NCI-H187 treated with DMSO at 0.1 percent for 48 hours (cell line): ENCODE measurements at regions not wholly inside any gene's neighbourhood (a gene's known extent, or its start where the extent isn't known, plus 50 kb on each side); places are given as distances from the start of the nearest gene placed in this dataset.

Source experiments
- DNase-seq: peaks from one replicate; lab custom pipeline; 2025; lab: John Stamatoyannopoulos, UW

- DNase-seq, result no peak
These were observed 891.5 kb upstream of the CELF2 start for GRCh38 chr10:10126218-10126617.

GRCh38 chr10:10128387-10128786 lies 889.3 kb upstream of the CELF2 start:
- no peak for DNase-seq

- DNase-seq, result no peak
These were observed 887.0 kb upstream of the CELF2 start for GRCh38 chr10:10130686-10131085.

GRCh38 chr10:10132009-10132408 lies 885.7 kb upstream of the CELF2 start:
- no peak for DNase-seq

GRCh38 chr10:10133281-10133680 lies 884.4 kb upstream of the CELF2 start:
- no peak for DNase-seq

- no peak for DNase-seq
These were observed 879.0 kb upstream of the CELF2 start for GRCh38 chr10:10138685-10139084.

- DNase-seq, result no peak
These were observed 875.8 kb upstream of the CELF2 start for GRCh38 chr10:10141782-10142382.

GRCh38 chr10:10146604-10147003 lies 871.1 kb upstream of the CELF2 start:
- no peak for DNase-seq

- DNase-seq, result no peak
These were observed 867.8 kb upstream of the CELF2 start for GRCh38 chr10:10149899-10150298.

- DNase-seq, result no peak
These were observed 860.6 kb upstream of the CELF2 start for GRCh38 chr10:10156917-10157600.

- DNase-seq, result no peak
These were observed 856.8 kb upstream of the CELF2 start for GRCh38 chr10:10160821-10161312.

- DNase-seq, result no peak
These were observed 852.8 kb upstream of the CELF2 start for GRCh38 chr10:10164848-10165247.

GRCh38 chr10:10165415-10165814 lies 852.3 kb upstream of the CELF2 start:
- DNase-seq, result no peak

GRCh38 chr10:10178476-10178875 lies 839.2 kb upstream of the CELF2 start:
- DNase-seq, result no peak

- DNase-seq, result no peak
These were observed 823.8 kb upstream of the CELF2 start for GRCh38 chr10:10193848-10194247.

GRCh38 chr10:10196701-10197100 lies 821.0 kb upstream of the CELF2 start:
- no peak for DNase-seq

- DNase-seq, result no peak
These were observed 820.2 kb upstream of the CELF2 start for GRCh38 chr10:10197423-10197822.

- DNase-seq, result no peak
These were observed 819.3 kb upstream of the CELF2 start for GRCh38 chr10:10198363-10198762.

GRCh38 chr10:10204415-10204814 lies 813.3 kb upstream of the CELF2 start:
- DNase-seq, result no peak

- no peak for DNase-seq
These were observed 811.8 kb upstream of the CELF2 start for GRCh38 chr10:10205906-10206305.

- DNase-seq, result no peak
These were observed 810.1 kb upstream of the CELF2 start for GRCh38 chr10:10207538-10207937.

- no peak for DNase-seq
These were observed 809.5 kb upstream of the CELF2 start for GRCh38 chr10:10208196-10208595.

- no peak for DNase-seq
These were observed 808.5 kb upstream of the CELF2 start for GRCh38 chr10:10209167-10209566.

GRCh38 chr10:10211409-10211808 lies 806.3 kb upstream of the CELF2 start:
- no peak for DNase-seq
